ENCODE measurements at regions not wholly inside any gene's neighbourhood (a gene's known extent, or its start where the extent isn't known, plus 50 kb on each side); places are given as distances from the start of the nearest gene placed in this dataset.

DNA sequence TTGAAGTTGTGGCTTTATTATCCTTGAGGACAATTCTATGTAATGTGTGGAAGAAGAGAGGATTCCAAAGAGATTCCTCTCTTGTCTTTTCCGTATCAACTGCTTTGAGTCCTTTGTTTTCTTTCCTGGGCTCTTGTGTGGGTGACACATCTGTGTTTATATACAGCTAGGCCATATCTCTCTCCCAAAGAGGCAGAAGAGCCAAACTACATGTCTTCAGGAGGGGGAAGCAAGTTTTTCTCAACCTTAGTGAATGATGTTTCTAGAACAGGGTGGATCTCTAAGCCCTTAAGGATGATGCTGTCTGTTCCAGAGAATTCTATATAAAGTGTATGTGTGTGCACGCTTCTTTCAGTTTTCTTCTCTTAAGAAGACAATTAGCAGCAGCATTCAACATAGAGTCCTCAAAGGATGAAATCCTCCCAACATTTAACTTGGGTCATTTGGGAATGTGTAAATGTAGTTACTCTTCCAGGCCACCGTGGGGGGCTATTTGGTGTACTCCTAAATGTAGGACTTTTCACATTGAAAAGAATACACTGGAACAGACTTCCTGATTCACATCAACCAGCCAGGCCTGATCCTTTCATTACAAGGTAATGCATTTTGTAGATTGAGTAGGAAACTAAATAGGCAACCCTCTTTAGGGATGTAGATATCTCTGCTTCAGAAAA lies 92.8 kb upstream of the EEF1E1 start:
- TF ChIP-seq, protein P1, sequence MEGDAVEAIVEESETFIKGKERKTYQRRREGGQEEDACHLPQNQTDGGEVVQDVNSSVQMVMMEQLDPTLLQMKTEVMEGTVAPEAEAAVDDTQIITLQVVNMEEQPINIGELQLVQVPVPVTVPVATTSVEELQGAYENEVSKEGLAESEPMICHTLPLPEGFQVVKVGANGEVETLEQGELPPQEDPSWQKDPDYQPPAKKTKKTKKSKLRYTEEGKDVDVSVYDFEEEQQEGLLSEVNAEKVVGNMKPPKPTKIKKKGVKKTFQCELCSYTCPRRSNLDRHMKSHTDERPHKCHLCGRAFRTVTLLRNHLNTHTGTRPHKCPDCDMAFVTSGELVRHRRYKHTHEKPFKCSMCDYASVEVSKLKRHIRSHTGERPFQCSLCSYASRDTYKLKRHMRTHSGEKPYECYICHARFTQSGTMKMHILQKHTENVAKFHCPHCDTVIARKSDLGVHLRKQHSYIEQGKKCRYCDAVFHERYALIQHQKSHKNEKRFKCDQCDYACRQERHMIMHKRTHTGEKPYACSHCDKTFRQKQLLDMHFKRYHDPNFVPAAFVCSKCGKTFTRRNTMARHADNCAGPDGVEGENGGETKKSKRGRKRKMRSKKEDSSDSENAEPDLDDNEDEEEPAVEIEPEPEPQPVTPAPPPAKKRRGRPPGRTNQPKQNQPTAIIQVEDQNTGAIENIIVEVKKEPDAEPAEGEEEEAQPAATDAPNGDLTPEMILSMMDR (IDR thresholded peaks at IDR 0.05): peak; percentile 49
- no peak for TF ChIP-seq EZH2phosphoT487 (IDR thresholded peaks at IDR 0.05)

All from neural progenitor cell (in vitro differentiated cells).